Transverse colon (tissue), 4 donors: ENCODE measurements at regions not wholly inside any gene's neighbourhood (a gene's known extent, or its start where the extent isn't known, plus 50 kb on each side); places are given as distances from the start of the nearest gene placed in this dataset.

Experiments used
- DNase-seq: peaks from one replicate; pipeline ENCODE4 v3.0.0-alpha.2; 2019
- H3K27ac ChIP-seq, 4 donors: fragments of 200-600 bp; sonication (generic); 2 replicates each; pipeline ENCODE4 v1.5.1; 2016 to 2018; ENCODE audit warnings: inconsistent platforms in 4 of 4
- H3K27me3 ChIP-seq: fragments of 200-600 bp; sonication (generic); 2 replicates; pipeline ENCODE4 v1.5.1; 2017; ENCODE audit warnings: inconsistent platforms
- H3K36me3 ChIP-seq, 4 donors: fragments of 200-600 bp; sonication (generic); 2 replicates each; pipeline ENCODE4 v1.5.1; 2017 to 2019; ENCODE audit warnings: inconsistent platforms in 4 of 4
- H3K4me1 ChIP-seq, 4 donors: fragments of 200-600 bp; sonication (generic); 2 replicates each; pipeline ENCODE4 v1.5.1; 2017 to 2020; ENCODE audit warnings: inconsistent platforms in 4 of 4
- H3K4me3 ChIP-seq, 4 donors: fragments of 200-600 bp; sonication (generic); 1 replicate in 1 of 4; 2 replicates in 3 of 4; pipeline versions ENCODE4 v1.5.1 to v1.6.1; 2017 to 2019; ENCODE audit warnings: inconsistent platforms in 4 of 4
- H3K9me3 ChIP-seq, 2 donors: fragments of 200-600 bp; sonication (generic); 2 replicates each; pipeline ENCODE4 v1.5.1; 2017 to 2019; ENCODE audit warnings: inconsistent platforms in 2 of 2
- EP300 ChIP-seq: sonication (generic); formaldehyde crosslinking; IDR thresholded peaks from one replicate; pipeline ENCODE4 v1.6.1; 2017; ENCODE audit warnings: antibody characterized with exemption, low read depth
- POLR2A ChIP-seq: fragments of 450-650 bp; IDR thresholded peaks from one replicate; pipeline ENCODE4 v1.6.1; 2016; ENCODE audit warnings: antibody characterized with exemption, mild to moderate bottlenecking, moderate library complexity
- POLR2AphosphoS5 ChIP-seq, 3 donors: sonication (generic); formaldehyde crosslinking; IDR thresholded peaks; one replicate each; pipeline ENCODE4 v1.6.1; 2016; ENCODE audit warnings: antibody characterized with exemption in 3 of 3
- WGBS, 2 donors: methylation state at CpG; one replicate each; pipeline ENCODE4 v1.1.5; 2018; ENCODE audit warnings: low coverage in 1 of 2; 5-methylcytosine and 5-hydroxymethylcytosine counted together
- in situ Hi-C, 4 donors: fragments of 200-750 bp; cut with MboI; loops; one replicate each; pipeline versions ENCODE4 v1.15.0 to v1.15.1; 2017; ENCODE audit warnings: low sequenced_read_pairs in 3 of 4, low pct_ligation_motif_present in 1 of 4, low pct_unique_long_range_greater_than_20kb in 1 of 4
- intact Hi-C: fragments of 100-400 bp; cut with DNase I; formaldehyde crosslinking; loops from one replicate; pipeline ENCODE4 v1.15.1; 2023; ENCODE audit warnings: low total_unique reads
- TF ChIP-seq, protein P1 (sequence below), 5 experiments: fragments of 200-600 bp in 3 of 5; fragments of 450-650 bp in 2 of 5; sonication (generic) in 3 of 5; IDR thresholded peaks; 1 replicate in 2 of 5; 2 replicates in 3 of 5; pipeline ENCODE4 v1.5.1; 2016 to 2017; ENCODE audit warnings: antibody characterized with exemption in 5 of 5, inconsistent platforms in 3 of 5, mild to moderate bottlenecking in 2 of 5, moderate library complexity in 1 of 5

DNA sequence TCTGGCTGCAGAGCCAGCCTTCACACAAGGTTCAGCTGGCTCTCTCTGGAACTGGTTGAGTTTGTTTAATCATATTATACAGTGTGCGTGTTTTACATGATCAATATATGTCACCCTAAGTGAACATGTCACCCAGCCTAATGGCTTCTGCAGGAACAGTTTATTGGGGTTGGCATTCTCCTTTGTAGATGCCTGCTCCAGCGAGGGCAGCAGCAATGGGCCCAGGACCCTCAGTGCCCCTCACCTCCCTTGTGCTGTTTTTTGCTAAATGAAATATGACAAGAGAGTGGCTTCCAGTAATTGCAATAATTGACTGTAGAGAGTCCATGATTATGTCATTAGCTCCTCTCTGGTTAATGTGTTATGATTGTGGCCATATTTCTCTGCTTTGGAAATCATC is 387.2 kb downstream of the TMEM114 start:
- in situ Hi-C loops (no loop called here), intact Hi-C loops (no loop called here)
- TF ChIP-seq POLR2A, result no peak
- TF ChIP-seq EP300, result no peak
- TF ChIP-seq, protein P1, sequence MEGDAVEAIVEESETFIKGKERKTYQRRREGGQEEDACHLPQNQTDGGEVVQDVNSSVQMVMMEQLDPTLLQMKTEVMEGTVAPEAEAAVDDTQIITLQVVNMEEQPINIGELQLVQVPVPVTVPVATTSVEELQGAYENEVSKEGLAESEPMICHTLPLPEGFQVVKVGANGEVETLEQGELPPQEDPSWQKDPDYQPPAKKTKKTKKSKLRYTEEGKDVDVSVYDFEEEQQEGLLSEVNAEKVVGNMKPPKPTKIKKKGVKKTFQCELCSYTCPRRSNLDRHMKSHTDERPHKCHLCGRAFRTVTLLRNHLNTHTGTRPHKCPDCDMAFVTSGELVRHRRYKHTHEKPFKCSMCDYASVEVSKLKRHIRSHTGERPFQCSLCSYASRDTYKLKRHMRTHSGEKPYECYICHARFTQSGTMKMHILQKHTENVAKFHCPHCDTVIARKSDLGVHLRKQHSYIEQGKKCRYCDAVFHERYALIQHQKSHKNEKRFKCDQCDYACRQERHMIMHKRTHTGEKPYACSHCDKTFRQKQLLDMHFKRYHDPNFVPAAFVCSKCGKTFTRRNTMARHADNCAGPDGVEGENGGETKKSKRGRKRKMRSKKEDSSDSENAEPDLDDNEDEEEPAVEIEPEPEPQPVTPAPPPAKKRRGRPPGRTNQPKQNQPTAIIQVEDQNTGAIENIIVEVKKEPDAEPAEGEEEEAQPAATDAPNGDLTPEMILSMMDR (IDR thresholded peaks at IDR 0.05), result no peak
- TF ChIP-seq POLR2AphosphoS5 (IDR thresholded peaks at IDR 0.05), result no peak
- Histone ChIP-seq H3K9me3 (no peaks in the 10 kb centered on the region), H3K4me3 (no peak overlapping the region), H3K36me3 (no peaks in the 10 kb centered on the region), H3K27ac (no peak overlapping the region), H3K27me3 (no peaks in the 10 kb centered on the region), H3K4me1 (no peaks in the 10 kb centered on the region)
- 75 to 100% methylated on average over 1 to 2 of the region's 2 CpGs for WGBS, 2 donors
- no peak for DNase-seq

DNA sequence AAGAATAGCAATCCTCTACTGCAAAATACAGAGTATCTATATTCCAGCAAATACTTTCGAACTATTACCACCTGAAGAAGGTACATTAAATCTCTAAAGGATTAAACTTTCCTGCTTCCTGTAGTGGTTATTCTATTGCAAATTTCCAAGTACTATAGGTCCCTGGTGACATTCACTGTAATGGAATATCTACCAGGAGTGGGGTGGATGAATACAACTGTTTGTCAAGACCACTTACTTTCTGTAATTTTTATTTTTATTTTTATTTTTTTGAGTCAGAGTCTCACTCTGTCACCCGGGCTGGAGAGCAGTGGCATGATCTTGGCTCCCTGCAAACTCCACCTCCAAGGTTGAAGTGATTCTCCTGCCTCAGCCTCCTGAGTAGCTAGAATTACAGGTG is 389.5 kb downstream of the TMEM114 start:
- WGBS, 2 donors, result 81 to 92% methylated on average over 2 of the region's 2 CpGs
- Histone ChIP-seq H3K9me3 (no peaks in the 10 kb centered on the region), H3K27me3 (no peaks in the 10 kb centered on the region), H3K36me3 (no peaks in the 10 kb centered on the region), H3K4me1 (no peaks in the 10 kb centered on the region), H3K27ac (no peak overlapping the region), H3K4me3 (no peak overlapping the region)
- DNase-seq, result no peak
- intact Hi-C loops, result no loop called here
- no peak for TF ChIP-seq POLR2AphosphoS5 (IDR thresholded peaks at IDR 0.05)
- TF ChIP-seq POLR2A, result no peak
- TF ChIP-seq, protein P1 (IDR thresholded peaks at IDR 0.05), result no peak
- TF ChIP-seq EP300, result no peak
- in situ Hi-C loops, result no loop called here

DNA sequence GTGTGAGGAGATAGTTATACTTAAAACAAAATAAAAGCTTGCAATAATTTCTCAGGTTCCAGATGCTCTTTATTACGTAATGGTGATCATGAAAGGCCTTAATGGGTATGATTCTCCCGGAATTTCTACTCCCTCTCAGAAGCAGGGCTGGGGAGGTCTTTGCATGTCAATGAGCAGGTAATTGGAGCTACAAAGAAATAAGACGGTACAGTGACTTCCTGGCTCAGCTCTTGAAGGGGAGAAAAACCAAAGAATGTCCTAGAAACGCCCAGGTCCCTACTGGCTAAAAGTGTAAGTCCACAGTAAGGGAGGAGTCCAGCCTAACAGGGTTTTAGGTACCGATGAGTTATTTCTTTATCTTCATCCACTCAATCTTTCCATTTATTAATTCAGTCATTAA is 390.9 kb downstream of the TMEM114 start:
- no peaks in the 10 kb centered on the region for H3K4me1 ChIP-seq

DNA sequence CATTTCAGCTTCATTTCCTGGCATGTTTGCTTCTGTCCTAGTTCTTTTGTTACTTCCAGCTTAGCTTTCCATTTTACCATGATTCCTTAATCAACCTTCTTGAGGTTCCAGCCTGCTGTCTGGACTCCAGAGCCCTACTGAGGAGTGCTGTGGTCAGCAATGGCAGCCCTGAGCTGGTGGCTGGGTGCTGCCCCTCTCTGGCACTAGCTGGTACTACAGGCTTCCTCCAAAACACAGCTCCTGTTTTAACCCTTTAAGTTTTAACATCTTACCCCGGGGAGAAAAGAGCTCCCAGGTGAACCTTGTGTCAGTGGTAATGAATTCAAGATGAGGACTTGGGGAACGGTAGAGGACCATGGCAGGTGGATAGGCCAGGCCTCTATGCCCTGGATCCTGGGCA is 395.5 kb downstream of the TMEM114 start:
- Histone ChIP-seq H3K4me1 (no peaks in the 10 kb centered on the region), H3K4me3 (no peak overlapping the region), H3K36me3 (no peaks in the 10 kb centered on the region), H3K9me3 (no peaks in the 10 kb centered on the region), H3K27ac (no peak overlapping the region), H3K27me3 (no peaks in the 10 kb centered on the region)
- TF ChIP-seq POLR2A, result no peak
- TF ChIP-seq, protein P1 (IDR thresholded peaks at IDR 0.05), result peak in 1 of 5 experiments; percentile 10
- intact Hi-C loops, result no loop called here
- WGBS, 2 donors, result 32% methylated on average over 2 of the region's 2 CpGs; no CpG with 5 or more reads in 1 of the 2 donors
- no peak for DNase-seq
- in situ Hi-C loops, result no loop called here

More for the DNA sequence above, 390.9 kb downstream of the TMEM114 start:
- intact Hi-C loops, result no loop called here
- in situ Hi-C loops, result no loop called here
- H3K27ac ChIP-seq, result no peak overlapping the region
- TF ChIP-seq EP300, result no peak
- TF ChIP-seq POLR2A, result no peak
- no peak for TF ChIP-seq POLR2AphosphoS5 (IDR thresholded peaks at IDR 0.05)
- no peak for DNase-seq
- no peak overlapping the region for H3K4me3 ChIP-seq
- no peaks in the 10 kb centered on the region for H3K36me3 ChIP-seq
- H3K9me3 ChIP-seq, result no peaks in the 10 kb centered on the region
- H3K27me3 ChIP-seq, result no peaks in the 10 kb centered on the region
- WGBS, 2 donors, result 49 to 55% methylated on average over 3 to 5 of the region's 5 CpGs

DNA sequence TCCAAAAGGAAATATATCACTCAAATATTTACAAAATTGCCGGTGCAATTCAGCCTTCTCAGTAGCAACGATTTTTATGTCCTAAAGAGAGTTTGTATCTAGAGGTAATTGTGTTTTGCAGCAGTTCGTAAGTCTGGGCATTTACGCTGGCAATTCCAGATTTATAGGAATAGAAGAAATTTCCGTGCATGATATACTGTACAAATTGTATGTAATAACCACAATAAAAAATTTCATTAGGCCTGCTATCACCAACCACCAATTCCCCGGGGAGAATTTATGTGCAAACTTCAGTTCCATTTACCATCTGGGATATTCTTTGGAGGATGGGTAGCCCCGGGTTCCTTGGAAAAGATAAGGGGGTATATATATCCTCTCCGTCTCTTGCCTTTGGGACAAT is 401.5 kb downstream of the TMEM114 start:
- TF ChIP-seq EP300 (no peak), POLR2A (no peak), POLR2AphosphoS5 (IDR thresholded peaks at IDR 0.05) (no peak)
- TF ChIP-seq, protein P1 (IDR thresholded peaks at IDR 0.05), result no peak
- WGBS, 2 donors, result 47 to 58% methylated on average over 8 of the region's 8 CpGs
- H3K4me3 ChIP-seq, result no peak overlapping the region
- H3K9me3 ChIP-seq, result no peaks in the 10 kb centered on the region
- DNase-seq, result no peak
- intact Hi-C loops, result no loop called here
- no peak overlapping the region for H3K27ac ChIP-seq
- no peaks in the 10 kb centered on the region for H3K27me3 ChIP-seq
- no peaks in the 10 kb centered on the region for H3K36me3 ChIP-seq
- H3K4me1 ChIP-seq, result no peaks in the 10 kb centered on the region
- in situ Hi-C loops, result no loop called here
